ENCODE measurements at regions not wholly inside any gene's neighbourhood (a gene's known extent, or its start where the extent isn't known, plus 50 kb on each side); places are given as distances from the start of the nearest gene placed in this dataset.

- ATAC-seq: no peak
- no peaks in the 10 kb centered on the region for H4K20me1 ChIP-seq (replicated peaks; ENCODE audit: control insufficient read depth, insufficient read depth, low read length)
- no peak overlapping the region for H3K9ac ChIP-seq (ENCODE audit: insufficient read depth in 1 of 2, low read depth in 2 of 2, low read length in 2 of 2)
- H3K27me3 ChIP-seq (ENCODE audit: control insufficient read depth in 2 of 2, insufficient read depth in 2 of 2, low read length in 2 of 2): no peaks in the 10 kb centered on the region
- in situ Hi-C loops (cut with MboI): no loop called here
- 6% methylated on average over 2 of the region's 2 CpGs for WGBS (ENCODE audit: insufficient coverage, low coverage, missing lambda C conversion rate)
- H2AFZ ChIP-seq (ENCODE audit: low read depth, low read length): no peak overlapping the region
- no TSS peak for BruUV-seq (replicated peaks)
- intact Hi-C loops (cut with micrococcal nuclease): no loop called here
- TF ChIP-seq ZNF639 (CRISPR knock-in tag; conservative IDR thresholded peaks at IDR 0.05 in 1 of 2, IDR thresholded peaks at IDR 0.05 in 1 of 2): no peak
- no peak for TF ChIP-seq SNRNP70 (optimal IDR thresholded peaks at IDR 0.05; ENCODE audit: low read depth, low read length)
- TF ChIP-seq PRDM10 (IDR thresholded peaks at IDR 0.05; ENCODE audit: partially characterized antibody): peak; percentile 84
- FAIRE-seq: no peak
- DNase-seq (ENCODE audit: extremely low read depth in 1 of 4, low spot score in 3 of 4): no peak
- H3K4me2 ChIP-seq (ENCODE audit: insufficient read depth, low read length): no peak overlapping the region
- no peaks in the 10 kb centered on the region for H3K79me2 ChIP-seq (ENCODE audit: control insufficient read depth, insufficient read depth, low read length)
- no peaks in the 10 kb centered on the region for H3K9me1 ChIP-seq (ENCODE audit: control insufficient read depth, insufficient read depth, low read length)
- no peak overlapping the region for H3K27ac ChIP-seq (ENCODE audit: extremely low read depth, low read depth, low read length)
- H3K36me3 ChIP-seq (ENCODE audit: control insufficient read depth, insufficient read depth, low read length): no peaks in the 10 kb centered on the region
- ChIA-PET POLR2A (interaction anchor here (0.7 kb wide), 1 partner anchor 16 kb away, joined by 3 read pairs; no protein-coding TSS in a partner anchor), CTCF (ENCODE audit: low intra/inter-chr PET ratio) (no interaction called here)
- H3K4me3 ChIP-seq: no peak overlapping the region
- H3K9me3 ChIP-seq (replicated peaks; ENCODE audit: control insufficient read depth, insufficient read depth, low read depth, low read length): no peaks in the 10 kb centered on the region
- H3K4me1 ChIP-seq (replicated peaks in 1 of 2; ENCODE audit: control insufficient read depth in 2 of 2, insufficient read depth in 2 of 2, low read length in 2 of 2): no peaks in the 10 kb centered on the region
Measured at GRCh38 chr11:15534266-15534665, 419.5 kb downstream of the INSC start.
